Mammary epithelial cell (primary cell): ENCODE measurements at regions not wholly inside any gene's neighbourhood (a gene's known extent, or its start where the extent isn't known, plus 50 kb on each side); places are given as distances from the start of the nearest gene placed in this dataset.

Source experiments
- EZH2 ChIP-seq: IDR thresholded peaks from 2 replicates; pipeline ENCODE4 v1.6.1; 2012; ENCODE audit warnings: low read length, inconsistent platforms, borderline replicate concordance
- TF ChIP-seq, protein P1 (sequence below), 2 donors: IDR thresholded peaks in 1 of 2; conservative IDR thresholded peaks in 1 of 2; 2 replicates each; pipeline ENCODE4 v1.5.1; 2011 to 2012; ENCODE audit warnings: inconsistent platforms in 2 of 2, low read length in 2 of 2, mild to moderate bottlenecking in 2 of 2, control low read depth in 1 of 2, low read depth in 1 of 2; ENCODE audit not compliant: insufficient read depth in 1 of 2; ENCODE audit errors: extremely low read depth in 1 of 2

DNA sequence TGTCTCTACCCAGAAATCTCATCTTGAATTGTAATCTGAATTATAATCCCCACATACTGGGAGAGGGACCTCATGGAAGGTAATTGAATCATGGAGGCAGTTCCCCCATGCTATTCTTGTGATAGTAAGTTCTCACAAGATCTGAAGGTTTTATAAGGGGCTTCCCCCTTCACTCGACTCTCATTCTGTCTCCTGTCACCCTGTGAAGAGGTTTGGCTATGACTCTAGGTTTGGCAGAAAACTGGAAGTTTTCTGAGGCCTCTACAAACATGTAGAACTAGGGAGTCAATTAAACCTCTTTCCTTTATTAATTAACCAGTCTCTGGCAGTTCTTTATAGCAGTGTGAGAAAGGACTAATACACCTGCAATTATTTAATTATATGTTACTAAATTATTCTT, 125.2 kb upstream of the TGFBR2 start:
- TF ChIP-seq EZH2 = no peak
- TF ChIP-seq, protein P1, sequence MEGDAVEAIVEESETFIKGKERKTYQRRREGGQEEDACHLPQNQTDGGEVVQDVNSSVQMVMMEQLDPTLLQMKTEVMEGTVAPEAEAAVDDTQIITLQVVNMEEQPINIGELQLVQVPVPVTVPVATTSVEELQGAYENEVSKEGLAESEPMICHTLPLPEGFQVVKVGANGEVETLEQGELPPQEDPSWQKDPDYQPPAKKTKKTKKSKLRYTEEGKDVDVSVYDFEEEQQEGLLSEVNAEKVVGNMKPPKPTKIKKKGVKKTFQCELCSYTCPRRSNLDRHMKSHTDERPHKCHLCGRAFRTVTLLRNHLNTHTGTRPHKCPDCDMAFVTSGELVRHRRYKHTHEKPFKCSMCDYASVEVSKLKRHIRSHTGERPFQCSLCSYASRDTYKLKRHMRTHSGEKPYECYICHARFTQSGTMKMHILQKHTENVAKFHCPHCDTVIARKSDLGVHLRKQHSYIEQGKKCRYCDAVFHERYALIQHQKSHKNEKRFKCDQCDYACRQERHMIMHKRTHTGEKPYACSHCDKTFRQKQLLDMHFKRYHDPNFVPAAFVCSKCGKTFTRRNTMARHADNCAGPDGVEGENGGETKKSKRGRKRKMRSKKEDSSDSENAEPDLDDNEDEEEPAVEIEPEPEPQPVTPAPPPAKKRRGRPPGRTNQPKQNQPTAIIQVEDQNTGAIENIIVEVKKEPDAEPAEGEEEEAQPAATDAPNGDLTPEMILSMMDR (conservative IDR thresholded peaks at IDR 0.05 in 1 of 2, IDR thresholded peaks at IDR 0.05 in 1 of 2; ENCODE audit: extremely low read depth in 1 of 2, insufficient read depth in 1 of 2, low read depth in 1 of 2, low read length in 2 of 2) = no peak
